ENCODE measurements at regions not wholly inside any gene's neighbourhood (a gene's known extent, or its start where the extent isn't known, plus 50 kb on each side); places are given as distances from the start of the nearest gene placed in this dataset.

GRCh38 chr18:56545464-56545863, 92.9 kb downstream of the TXNL1 start:
- no peak for DNase-seq

- DNase-seq: no peak
Measured at GRCh38 chr18:56542476-56542875, 95.9 kb downstream of the TXNL1 start.

GRCh38 chr18:56541793-56542192, 96.6 kb downstream of the TXNL1 start:
- no peak for DNase-seq

GRCh38 chr18:56541340-56541739, 97.1 kb downstream of the TXNL1 start:
- no peak for DNase-seq

- no peak for DNase-seq
Measured at GRCh38 chr18:56538746-56539145, 99.6 kb downstream of the TXNL1 start.

- peak; percentile 37 for DNase-seq
Measured at GRCh38 chr18:56532176-56532840, 106.1 kb downstream of the TXNL1 start.

GRCh38 chr18:56522816-56523215, 115.6 kb downstream of the TXNL1 start:
- DNase-seq: no peak

- no peak for DNase-seq
Measured at GRCh38 chr18:56521263-56521662, 117.1 kb downstream of the TXNL1 start.

GRCh38 chr18:56517761-56518160, 120.6 kb downstream of the TXNL1 start:
- DNase-seq: no peak

- no peak for DNase-seq
Measured at GRCh38 chr18:56517196-56517595, 121.2 kb downstream of the TXNL1 start.

- DNase-seq: no peak
Measured at GRCh38 chr18:56516789-56517188, 121.6 kb downstream of the TXNL1 start.

- DNase-seq: no peak
Measured at GRCh38 chr18:56515522-56515921, 122.9 kb downstream of the TXNL1 start.

GRCh38 chr18:56511996-56512395, 126.4 kb downstream of the TXNL1 start:
- DNase-seq: no peak

- DNase-seq: no peak
Measured at GRCh38 chr18:56510108-56510507, 128.3 kb downstream of the TXNL1 start.

- DNase-seq: no peak
Measured at GRCh38 chr18:56509656-56510055, 128.7 kb downstream of the TXNL1 start.

- no peak for DNase-seq
Measured at GRCh38 chr18:56508370-56509036, 129.9 kb downstream of the TXNL1 start.

- DNase-seq: no peak
Measured at GRCh38 chr18:56505971-56506370, 132.4 kb downstream of the TXNL1 start.

GRCh38 chr18:56505293-56505692, 133.1 kb downstream of the TXNL1 start:
- DNase-seq: peak; percentile 2

- no peak for DNase-seq
Measured at GRCh38 chr18:56501896-56502295, 136.5 kb downstream of the TXNL1 start.

GRCh38 chr18:56495884-56496283, 142.5 kb downstream of the TXNL1 start:
- no peak for DNase-seq

GRCh38 chr18:56493531-56493930, 144.9 kb downstream of the TXNL1 start:
- no peak for DNase-seq

- no peak for DNase-seq
Measured at GRCh38 chr18:56492136-56492535, 146.3 kb downstream of the TXNL1 start.

GRCh38 chr18:56490942-56491341, 147.4 kb downstream of the TXNL1 start:
- no peak for DNase-seq

- DNase-seq: no peak
Measured at GRCh38 chr18:56489893-56490292, 148.5 kb downstream of the TXNL1 start.

GRCh38 chr18:56488739-56489138, 149.7 kb downstream of the TXNL1 start:
- DNase-seq: no peak

Measured in activated CD4-positive, alpha-beta T cell treated with anti-CD3 and anti-CD28 coated beads for 48 hours (primary cell).